AG09309 (cell line): ENCODE measurements at regions not wholly inside any gene's neighbourhood (a gene's known extent, or its start where the extent isn't known, plus 50 kb on each side); places are given as distances from the start of the nearest gene placed in this dataset.
A peak's percentile ranks its signal among the peaks of the same experiment; 100 is the strongest.

Experiments used
- DNase-seq: peaks from one replicate; pipeline ENCODE4 v3.0.0-alpha.2; 2010; ENCODE audit warnings: low read depth
- H3K4me3 ChIP-seq: 2 replicates; pipeline ENCODE4 v1.5.1; 2011; ENCODE audit warnings: mild to moderate bottlenecking, low read depth, low read length, moderate library complexity; ENCODE audit not compliant: control insufficient read depth
- TF ChIP-seq, protein P1 (sequence below): IDR thresholded peaks from 2 replicates; pipeline ENCODE4 v1.5.1; 2011; ENCODE audit warnings: mild to moderate bottlenecking, low read depth, low read length, inconsistent platforms; ENCODE audit not compliant: insufficient read depth, control insufficient read depth; ENCODE audit errors: missing control alignments

DNA sequence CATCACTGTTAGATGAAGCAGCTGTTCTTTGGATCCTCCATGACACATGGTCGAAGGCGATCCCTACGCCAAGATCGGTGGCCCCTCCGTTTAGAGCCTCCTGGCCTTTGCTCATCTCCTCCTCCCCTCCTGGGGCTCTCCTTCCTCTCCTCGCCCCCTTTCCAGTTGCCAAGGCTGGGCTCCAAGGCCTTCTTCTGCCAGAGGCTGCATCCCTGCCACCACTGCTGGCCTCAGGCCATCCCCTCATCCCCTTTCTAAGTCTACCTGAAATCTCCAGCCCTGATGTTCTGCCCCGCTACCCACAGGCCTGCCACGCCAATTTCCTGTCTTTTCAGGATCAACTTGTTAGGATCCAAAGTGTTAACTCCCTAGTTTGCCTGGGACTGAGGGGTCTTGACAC lies 265.1 kb upstream of the ZMIZ1 start:
- TF ChIP-seq, protein P1, sequence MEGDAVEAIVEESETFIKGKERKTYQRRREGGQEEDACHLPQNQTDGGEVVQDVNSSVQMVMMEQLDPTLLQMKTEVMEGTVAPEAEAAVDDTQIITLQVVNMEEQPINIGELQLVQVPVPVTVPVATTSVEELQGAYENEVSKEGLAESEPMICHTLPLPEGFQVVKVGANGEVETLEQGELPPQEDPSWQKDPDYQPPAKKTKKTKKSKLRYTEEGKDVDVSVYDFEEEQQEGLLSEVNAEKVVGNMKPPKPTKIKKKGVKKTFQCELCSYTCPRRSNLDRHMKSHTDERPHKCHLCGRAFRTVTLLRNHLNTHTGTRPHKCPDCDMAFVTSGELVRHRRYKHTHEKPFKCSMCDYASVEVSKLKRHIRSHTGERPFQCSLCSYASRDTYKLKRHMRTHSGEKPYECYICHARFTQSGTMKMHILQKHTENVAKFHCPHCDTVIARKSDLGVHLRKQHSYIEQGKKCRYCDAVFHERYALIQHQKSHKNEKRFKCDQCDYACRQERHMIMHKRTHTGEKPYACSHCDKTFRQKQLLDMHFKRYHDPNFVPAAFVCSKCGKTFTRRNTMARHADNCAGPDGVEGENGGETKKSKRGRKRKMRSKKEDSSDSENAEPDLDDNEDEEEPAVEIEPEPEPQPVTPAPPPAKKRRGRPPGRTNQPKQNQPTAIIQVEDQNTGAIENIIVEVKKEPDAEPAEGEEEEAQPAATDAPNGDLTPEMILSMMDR: no peak
- H3K4me3 ChIP-seq: no peak overlapping the region
- no peak for DNase-seq

DNA sequence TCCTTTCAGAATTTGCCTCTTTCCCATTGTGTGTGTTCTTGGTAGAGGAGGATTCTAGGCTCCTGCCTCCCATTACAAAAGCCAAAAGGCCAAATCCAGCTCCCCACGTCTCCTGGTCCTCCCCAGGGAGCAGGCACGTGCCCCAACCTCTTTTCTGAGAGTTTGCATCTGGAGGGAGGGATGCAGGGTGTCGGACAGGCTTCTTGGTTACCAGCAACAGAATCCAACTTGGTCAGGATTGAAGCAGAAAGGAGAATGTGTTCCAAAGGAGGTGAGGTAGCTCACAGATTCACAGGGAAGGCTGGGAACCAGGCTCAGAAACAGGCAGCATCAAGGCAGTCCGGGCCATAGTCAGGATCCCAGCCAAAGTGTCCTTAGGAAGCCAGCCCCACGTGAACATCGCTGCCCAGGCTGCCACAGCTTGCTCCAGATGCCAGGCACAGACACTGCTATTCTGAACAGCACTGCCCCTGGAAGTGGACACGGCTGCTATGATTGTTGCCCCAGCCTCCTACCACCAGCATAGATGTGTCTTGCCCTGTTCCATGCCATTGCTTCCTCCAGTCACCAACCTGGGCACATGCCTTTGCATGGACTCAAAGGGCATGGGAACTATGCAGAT lies 264.2 kb upstream of the ZMIZ1 start:
- TF ChIP-seq, protein P1: no peak
- no peak overlapping the region for H3K4me3 ChIP-seq
- DNase-seq: no peak

DNA sequence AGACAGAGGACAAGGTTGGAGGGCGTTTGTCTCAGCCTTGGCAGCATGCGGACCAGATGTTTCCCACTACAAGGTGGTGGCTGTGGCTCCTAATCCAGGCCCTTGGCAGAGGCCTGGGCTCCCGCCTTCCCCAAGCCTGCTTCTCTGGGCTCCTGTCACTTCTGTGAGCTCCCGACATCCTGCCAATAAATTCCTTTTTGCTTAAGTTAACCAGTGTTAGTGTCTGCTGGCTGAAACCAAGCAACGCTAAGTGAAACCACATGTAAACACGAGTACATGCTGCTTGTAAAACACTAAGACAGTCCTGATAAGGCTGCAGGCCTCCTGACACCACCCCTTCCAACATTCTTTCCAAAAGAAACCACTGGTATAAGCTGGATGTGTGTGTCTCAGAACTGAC lies 263.6 kb upstream of the ZMIZ1 start:
- DNase-seq: peak; percentile 100
- TF ChIP-seq, protein P1: no peak
- no peak overlapping the region for H3K4me3 ChIP-seq

DNA sequence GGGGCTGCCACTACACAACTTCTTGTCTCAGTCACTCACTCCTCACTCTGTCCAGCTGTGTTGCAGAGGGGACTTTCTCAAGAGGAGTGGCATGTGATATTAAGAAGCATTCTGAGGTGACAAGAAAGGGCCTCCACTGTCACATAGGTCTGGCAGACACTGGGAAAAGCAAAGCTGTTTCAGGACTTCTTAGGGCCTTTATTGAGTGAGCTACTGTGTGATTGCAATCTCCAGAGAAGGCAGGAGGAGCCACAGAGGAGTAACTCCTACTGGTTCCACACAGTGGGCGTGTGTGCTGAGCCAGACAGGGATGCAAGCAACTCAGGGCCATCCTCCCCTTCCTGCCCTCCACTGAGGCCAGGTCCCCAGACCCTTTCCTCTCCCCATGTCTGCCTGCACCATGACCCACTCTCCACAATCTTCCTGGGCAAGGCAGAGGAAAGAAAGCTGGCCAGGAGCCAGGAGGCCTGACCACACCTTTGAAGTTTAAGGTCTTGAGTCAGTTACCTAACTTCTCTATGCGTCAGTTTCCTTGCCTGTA lies 262.0 kb upstream of the ZMIZ1 start:
- DNase-seq: no peak
- TF ChIP-seq, protein P1: no peak
- H3K4me3 ChIP-seq: no peak overlapping the region

DNA sequence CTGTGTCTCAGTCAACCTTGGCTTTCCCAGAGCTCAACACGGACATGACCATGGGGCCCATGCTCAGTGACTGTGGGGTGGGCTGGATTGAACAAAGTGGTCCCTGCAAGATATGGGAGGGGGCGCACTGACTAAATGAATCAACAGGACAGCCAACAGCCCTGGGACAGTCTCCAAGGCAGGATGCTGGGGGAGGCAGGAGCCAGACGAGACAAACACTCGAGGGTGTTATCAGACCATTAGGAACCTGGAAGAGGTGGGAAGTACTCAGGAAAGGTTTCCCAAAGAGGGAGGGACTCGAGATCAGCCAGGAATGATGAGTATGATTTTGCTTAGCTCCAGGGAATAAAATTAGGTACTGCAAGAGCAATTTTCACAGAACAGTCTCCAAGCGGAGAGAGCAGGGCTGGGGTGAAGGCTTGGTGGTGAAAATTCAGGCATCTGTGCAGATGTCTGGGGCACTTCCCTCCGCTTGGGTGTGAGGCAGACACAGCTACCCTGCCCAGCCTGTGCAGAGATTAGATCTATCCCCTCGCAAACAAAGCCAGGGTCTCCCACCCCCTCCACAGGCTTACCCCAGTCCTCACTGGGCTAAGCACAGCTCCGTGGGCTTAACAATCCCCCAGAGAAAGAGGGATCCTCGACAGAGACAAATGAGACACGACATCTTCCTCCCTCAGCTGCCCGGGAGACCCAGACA lies 261.1 kb upstream of the ZMIZ1 start:
- no peak for DNase-seq

DNA sequence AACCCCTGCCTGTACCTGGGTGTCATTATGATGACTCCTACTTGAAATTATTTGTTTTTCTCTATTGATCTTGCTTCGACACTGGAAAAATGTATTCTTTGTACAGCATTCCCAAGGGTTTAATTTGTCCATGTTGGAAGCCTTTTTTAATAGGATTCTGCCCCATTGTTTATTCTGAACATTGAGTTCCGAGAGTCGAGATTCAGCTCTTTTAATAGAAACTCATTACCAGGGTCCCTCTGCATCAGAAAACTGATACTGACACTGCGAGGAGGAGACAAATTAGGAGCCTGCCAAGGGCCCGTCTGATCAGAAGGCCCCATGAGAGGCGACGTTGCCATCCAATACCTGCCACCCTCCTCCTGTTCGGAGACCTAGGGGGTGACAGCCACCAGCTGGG lies 260.5 kb upstream of the ZMIZ1 start:
- H3K4me3 ChIP-seq: no peak overlapping the region
- TF ChIP-seq, protein P1: no peak
- no peak for DNase-seq

More for the DNA sequence above, 261.1 kb upstream of the ZMIZ1 start:
- no peak overlapping the region for H3K4me3 ChIP-seq
- TF ChIP-seq, protein P1: no peak
